ENCODE measurements at regions not wholly inside any gene's neighbourhood (a gene's known extent, or its start where the extent isn't known, plus 50 kb on each side); places are given as distances from the start of the nearest gene placed in this dataset.

GRCh38 chr4:159420162-159421057 lies 317.5 kb downstream of the RAPGEF2 start:
- TF ChIP-seq, protein P1, sequence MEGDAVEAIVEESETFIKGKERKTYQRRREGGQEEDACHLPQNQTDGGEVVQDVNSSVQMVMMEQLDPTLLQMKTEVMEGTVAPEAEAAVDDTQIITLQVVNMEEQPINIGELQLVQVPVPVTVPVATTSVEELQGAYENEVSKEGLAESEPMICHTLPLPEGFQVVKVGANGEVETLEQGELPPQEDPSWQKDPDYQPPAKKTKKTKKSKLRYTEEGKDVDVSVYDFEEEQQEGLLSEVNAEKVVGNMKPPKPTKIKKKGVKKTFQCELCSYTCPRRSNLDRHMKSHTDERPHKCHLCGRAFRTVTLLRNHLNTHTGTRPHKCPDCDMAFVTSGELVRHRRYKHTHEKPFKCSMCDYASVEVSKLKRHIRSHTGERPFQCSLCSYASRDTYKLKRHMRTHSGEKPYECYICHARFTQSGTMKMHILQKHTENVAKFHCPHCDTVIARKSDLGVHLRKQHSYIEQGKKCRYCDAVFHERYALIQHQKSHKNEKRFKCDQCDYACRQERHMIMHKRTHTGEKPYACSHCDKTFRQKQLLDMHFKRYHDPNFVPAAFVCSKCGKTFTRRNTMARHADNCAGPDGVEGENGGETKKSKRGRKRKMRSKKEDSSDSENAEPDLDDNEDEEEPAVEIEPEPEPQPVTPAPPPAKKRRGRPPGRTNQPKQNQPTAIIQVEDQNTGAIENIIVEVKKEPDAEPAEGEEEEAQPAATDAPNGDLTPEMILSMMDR (IDR thresholded peaks at IDR 0.05) = no peak
- no peak for TF ChIP-seq POLR2A (IDR thresholded peaks at IDR 0.05)
